Activated CD4-positive, alpha-beta T cell treated with anti-CD3 and anti-CD28 coated beads, Interleukin-2, amount 10 ng/mL, durations not matched to agents 24 days and 14 days (primary cell): ENCODE measurements at regions not wholly inside any gene's neighbourhood (a gene's known extent, or its start where the extent isn't known, plus 50 kb on each side); places are given as distances from the start of the nearest gene placed in this dataset.
"Not testable (repeated sequence)": the region's sequence is repeated elsewhere in the genome, so short reads cannot be mapped to it uniquely, and the experiment has no call there.

Experiments used
- DNase-seq: peaks from one replicate; pipeline ENCODE4 v3.0.0; 2022
- H3K27ac Mint-ChIP-seq: one replicate; pipeline ENCODE4 v1.8.0; 2022; ENCODE audit warnings: mild to moderate bottlenecking, mixed read lengths
- H3K27me3 Mint-ChIP-seq: one replicate; pipeline ENCODE4 v1.8.0; 2022; ENCODE audit warnings: mixed read lengths
- H3K36me3 Mint-ChIP-seq: one replicate; pipeline ENCODE4 v1.8.0; 2022; ENCODE audit warnings: low read depth, mild to moderate bottlenecking, mixed read lengths
- H3K4me1 Mint-ChIP-seq: one replicate; pipeline ENCODE4 v1.8.0; 2021; ENCODE audit warnings: mixed read lengths
- H3K4me3 Mint-ChIP-seq: one replicate; pipeline ENCODE4 v1.8.0; 2022; ENCODE audit warnings: mild to moderate bottlenecking, moderate library complexity, mixed read lengths
- H3K9me3 Mint-ChIP-seq: one replicate; pipeline ENCODE4 v1.8.0; 2021; ENCODE audit warnings: mixed read lengths
- intact Hi-C: fragments of 100-400 bp; cut with micrococcal nuclease; formaldehyde crosslinking; loops from one replicate; pipeline ENCODE4 v1.15.1; 2023

DNA sequence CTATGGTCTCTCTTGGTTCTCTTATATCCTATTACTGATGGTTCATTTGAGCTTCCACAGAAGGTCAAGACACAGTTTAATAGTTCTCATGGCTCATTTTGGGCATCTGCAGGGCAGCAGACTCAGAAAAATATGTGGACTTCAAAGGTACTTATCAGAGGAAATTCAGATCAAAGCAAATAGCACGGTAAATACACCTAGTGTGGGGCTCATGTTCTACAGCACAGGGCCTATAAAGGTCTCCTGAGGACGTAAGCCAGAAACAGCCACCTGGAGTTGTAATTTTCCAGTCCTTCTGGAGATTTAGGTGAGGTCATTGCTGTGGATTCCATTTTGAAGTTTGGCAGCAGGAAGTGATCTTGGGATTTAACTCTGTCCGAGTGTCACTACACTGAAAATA lies 134.5 kb upstream of the SGO1 start:
- intact Hi-C loops: no loop called here
- H3K36me3 Mint-ChIP-seq: no peaks in the 10 kb centered on the region

DNA sequence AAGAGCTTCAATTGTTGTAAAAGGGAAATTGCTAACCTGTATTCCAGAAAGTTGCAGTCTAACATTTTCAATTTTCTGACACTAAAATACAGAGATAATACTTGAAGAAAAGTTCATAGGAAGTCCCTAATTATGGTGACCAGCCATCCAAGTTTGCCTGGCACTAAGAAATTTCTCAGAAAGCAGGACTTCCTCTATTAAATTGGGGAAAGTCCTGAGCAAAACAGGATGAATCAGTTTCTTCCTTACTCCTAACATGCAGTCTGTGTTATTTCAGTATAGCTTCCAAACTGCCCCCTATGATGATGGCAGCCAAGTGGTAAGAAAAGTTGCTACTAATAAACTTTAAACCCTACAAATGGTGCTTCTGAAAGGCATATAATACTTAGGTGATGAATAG lies 133.5 kb upstream of the SGO1 start:
- no peak overlapping the region for H3K4me3 Mint-ChIP-seq
- H3K36me3 Mint-ChIP-seq: no peaks in the 10 kb centered on the region
- no peaks in the 10 kb centered on the region for H3K9me3 Mint-ChIP-seq
- no peaks in the 10 kb centered on the region for H3K4me1 Mint-ChIP-seq
- intact Hi-C loops: no loop called here
- no peaks in the 10 kb centered on the region for H3K27me3 Mint-ChIP-seq
- DNase-seq: no peak
- H3K27ac Mint-ChIP-seq: no peak overlapping the region

More for the DNA sequence above, 134.5 kb upstream of the SGO1 start:
- H3K27ac Mint-ChIP-seq: no peak overlapping the region
- no peaks in the 10 kb centered on the region for H3K4me1 Mint-ChIP-seq
- H3K4me3 Mint-ChIP-seq: no peak overlapping the region
- H3K27me3 Mint-ChIP-seq: no peaks in the 10 kb centered on the region
- no peak for DNase-seq
- no peaks in the 10 kb centered on the region for H3K9me3 Mint-ChIP-seq

- no peak overlapping the region for H3K4me3 Mint-ChIP-seq
- no peak overlapping the region for H3K27ac Mint-ChIP-seq
- no peaks in the 10 kb centered on the region for H3K9me3 Mint-ChIP-seq
- intact Hi-C loops: no loop called here
- no peaks in the 10 kb centered on the region for H3K4me1 Mint-ChIP-seq
- H3K27me3 Mint-ChIP-seq: no peaks in the 10 kb centered on the region
- no peak for DNase-seq
- no peaks in the 10 kb centered on the region for H3K36me3 Mint-ChIP-seq
Measured at GRCh38 chr3:20317616-20318015, 131.6 kb upstream of the SGO1 start.

DNA sequence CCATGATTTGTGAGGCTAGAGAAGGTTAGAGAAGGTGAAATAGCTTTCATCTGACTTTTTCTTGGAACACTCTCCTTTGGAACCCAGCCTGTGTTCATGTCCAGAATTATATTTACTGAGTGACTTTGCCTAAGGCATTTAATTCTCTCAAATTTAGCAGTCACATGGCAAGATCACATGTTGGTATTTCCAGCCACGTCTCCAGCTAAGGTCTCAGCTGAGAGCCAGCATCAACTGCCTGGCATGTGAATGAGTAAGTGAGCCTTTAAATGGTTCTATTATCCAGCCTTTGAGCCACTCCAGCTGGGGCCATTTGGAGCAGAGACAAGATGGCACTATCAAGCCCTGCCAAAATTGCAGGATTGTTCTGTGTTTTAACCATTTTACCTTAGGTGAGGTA lies 130.2 kb upstream of the SGO1 start:
- DNase-seq: no peak
- Mint-ChIP-seq H3K27me3 (no peaks in the 10 kb centered on the region), H3K27ac (no peak overlapping the region), H3K4me1 (no peaks in the 10 kb centered on the region), H3K9me3 (no peaks in the 10 kb centered on the region), H3K4me3 (no peak overlapping the region), H3K36me3 (no peaks in the 10 kb centered on the region)
- intact Hi-C loops: no loop called here

DNA sequence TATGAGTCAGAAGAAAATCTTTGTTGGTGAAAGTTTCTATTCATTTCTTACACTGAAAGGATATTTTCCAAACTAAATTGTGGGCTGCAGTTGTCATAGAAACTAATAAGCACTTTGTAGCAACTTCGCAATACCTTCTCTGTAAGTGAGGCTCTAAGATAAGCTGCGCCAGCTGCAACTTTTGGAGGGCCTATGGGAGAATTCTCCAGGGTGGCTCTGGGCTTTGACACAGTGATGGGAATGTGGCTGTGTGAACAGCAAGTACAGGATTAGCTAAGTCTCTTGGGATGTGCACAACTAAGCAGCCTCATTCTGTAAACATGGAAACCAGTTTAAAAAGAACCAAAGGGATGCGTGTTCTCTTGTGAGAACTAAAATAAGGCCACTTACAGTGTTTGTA lies 124.6 kb upstream of the SGO1 start:
- H3K36me3 Mint-ChIP-seq: no peaks in the 10 kb centered on the region
- H3K9me3 Mint-ChIP-seq: no peaks in the 10 kb centered on the region
- no peaks in the 10 kb centered on the region for H3K4me1 Mint-ChIP-seq
- intact Hi-C loops: no loop called here
- no peaks in the 10 kb centered on the region for H3K27me3 Mint-ChIP-seq
- H3K4me3 Mint-ChIP-seq: no peak overlapping the region
- DNase-seq: no peak
- no peak overlapping the region for H3K27ac Mint-ChIP-seq

- H3K27ac Mint-ChIP-seq: no peak overlapping the region
- intact Hi-C loops: no loop called here
- DNase-seq: no peak
- H3K36me3 Mint-ChIP-seq: no peaks in the 10 kb centered on the region
- peaks cover 1% of the 10 kb centered on the region for H3K27me3 Mint-ChIP-seq
- no peak overlapping the region for H3K4me3 Mint-ChIP-seq
- H3K4me1 Mint-ChIP-seq: no peaks in the 10 kb centered on the region
- no peaks in the 10 kb centered on the region for H3K9me3 Mint-ChIP-seq
Measured at GRCh38 chr3:20307383-20307782, 121.4 kb upstream of the SGO1 start.

- Mint-ChIP-seq H3K27ac (no peak overlapping the region), H3K4me3 (no peak overlapping the region), H3K9me3 (no peaks in the 10 kb centered on the region), H3K36me3 (no peaks in the 10 kb centered on the region), H3K4me1 (no peaks in the 10 kb centered on the region), H3K27me3 (peaks cover 1% of the 10 kb centered on the region)
- no peak for DNase-seq
- intact Hi-C loops: no loop called here
Measured at GRCh38 chr3:20305647-20306046, 119.6 kb upstream of the SGO1 start.

GRCh38 chr3:20302766-20303165 lies 116.8 kb upstream of the SGO1 start:
- no peak for DNase-seq
- no peaks in the 10 kb centered on the region for H3K4me1 Mint-ChIP-seq
- H3K36me3 Mint-ChIP-seq: no peaks in the 10 kb centered on the region
- H3K9me3 Mint-ChIP-seq: no peaks in the 10 kb centered on the region
- H3K4me3 Mint-ChIP-seq: no peak overlapping the region
- intact Hi-C loops: no loop called here
- H3K27ac Mint-ChIP-seq: no peak overlapping the region
- peaks cover 1% of the 10 kb centered on the region for H3K27me3 Mint-ChIP-seq

DNA sequence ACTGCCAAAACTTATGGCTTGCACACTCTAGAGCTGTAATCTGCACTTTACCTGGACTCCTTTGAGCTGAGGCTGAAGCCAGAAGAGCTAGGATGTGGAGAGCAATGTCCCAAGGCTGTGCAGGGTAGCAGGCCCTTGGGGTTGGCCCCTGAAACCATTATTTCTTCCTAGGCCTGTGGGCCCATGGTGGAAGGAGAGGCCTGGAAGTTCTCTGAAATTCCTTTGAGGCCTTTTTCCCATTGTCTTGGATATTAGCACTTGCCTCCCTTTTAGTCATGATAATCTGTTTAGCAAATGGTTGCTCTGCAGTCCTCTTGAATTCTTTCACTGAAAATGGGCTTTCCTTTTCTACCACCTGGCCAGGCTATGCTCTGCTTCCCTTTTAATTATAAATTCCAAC lies 102.0 kb upstream of the SGO1 start:
- H3K36me3 Mint-ChIP-seq: no peaks in the 10 kb centered on the region
- H3K4me1 Mint-ChIP-seq: no peaks in the 10 kb centered on the region
- peaks cover 12% of the 10 kb centered on the region for H3K9me3 Mint-ChIP-seq
- DNase-seq: no peak
- intact Hi-C loops: no loop called here
- H3K27me3 Mint-ChIP-seq: no peaks in the 10 kb centered on the region
- no peak overlapping the region for H3K27ac Mint-ChIP-seq
- H3K4me3 Mint-ChIP-seq: no peak overlapping the region

GRCh38 chr3:20280257-20280656 lies 94.3 kb upstream of the SGO1 start:
- Mint-ChIP-seq H3K9me3 (peaks cover 21% of the 10 kb centered on the region), H3K27me3 (peaks cover 7% of the 10 kb centered on the region), H3K36me3 (no peaks in the 10 kb centered on the region), H3K27ac (no peak overlapping the region), H3K4me1 (peaks cover 6% of the 10 kb centered on the region), H3K4me3 (peak overlapping the region; percentile 12)
- intact Hi-C loops: no loop called here
- peak; percentile 60 for DNase-seq

DNA sequence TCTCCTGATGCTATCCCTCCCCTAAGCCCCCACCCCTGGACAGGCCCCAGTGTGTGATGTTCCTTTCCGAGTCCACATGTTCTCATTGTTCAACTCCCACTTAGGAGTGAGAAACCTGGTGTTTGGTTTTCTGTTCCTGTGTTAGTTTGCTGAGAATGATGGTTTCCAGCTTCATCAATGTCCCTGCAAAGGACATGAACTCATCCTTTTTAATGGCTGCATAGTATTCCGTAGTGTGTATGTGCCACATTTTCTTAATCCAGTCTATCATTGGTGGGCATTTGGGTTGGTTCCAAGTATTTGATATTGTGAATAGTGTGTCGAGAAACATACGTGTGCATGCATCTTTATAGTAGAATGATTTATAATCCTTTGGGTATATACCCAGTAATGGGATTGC lies 80.0 kb upstream of the SGO1 start:
- H3K36me3 Mint-ChIP-seq, H3K27me3 Mint-ChIP-seq, H3K4me1 Mint-ChIP-seq, intact Hi-C loops, H3K4me3 Mint-ChIP-seq, DNase-seq, H3K27ac Mint-ChIP-seq: not testable (repeated sequence)
- peaks cover 16% of the 10 kb centered on the region for H3K9me3 Mint-ChIP-seq

- Mint-ChIP-seq H3K4me3 (no peak overlapping the region), H3K4me1 (no peaks in the 10 kb centered on the region), H3K27me3 (no peaks in the 10 kb centered on the region), H3K9me3 (peaks cover 16% of the 10 kb centered on the region), H3K36me3 (no peaks in the 10 kb centered on the region), H3K27ac (no peak overlapping the region)
- intact Hi-C loops: no loop called here
- no peak for DNase-seq
Measured at GRCh38 chr3:20264900-20265567, 79.0 kb upstream of the SGO1 start.

DNA sequence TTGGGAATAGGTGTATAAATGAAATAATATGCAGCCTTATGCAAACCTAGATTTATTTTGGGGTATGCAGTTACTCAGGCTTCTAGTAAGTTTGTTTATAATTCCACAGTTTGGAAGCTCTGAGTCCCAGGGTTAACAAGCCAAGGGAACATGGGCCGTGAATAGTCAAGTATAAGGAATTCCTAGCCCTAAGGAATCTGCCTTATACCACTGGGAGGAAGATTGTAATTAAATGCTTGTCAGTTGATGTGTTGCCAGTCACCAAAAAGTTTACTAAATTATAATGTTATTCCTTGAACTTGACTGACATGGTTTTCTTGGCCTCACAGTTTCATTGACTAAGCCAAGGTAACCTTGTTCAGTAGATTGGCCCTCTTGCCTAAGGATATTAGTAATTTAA lies 72.4 kb upstream of the SGO1 start:
- no peak for DNase-seq
- Mint-ChIP-seq H3K27ac (no peak overlapping the region), H3K9me3 (no peaks in the 10 kb centered on the region), H3K4me1 (no peaks in the 10 kb centered on the region), H3K4me3 (no peak overlapping the region), H3K27me3 (no peaks in the 10 kb centered on the region), H3K36me3 (no peaks in the 10 kb centered on the region)
- intact Hi-C loops: no loop called here

- DNase-seq: no peak
- H3K27ac Mint-ChIP-seq: no peak overlapping the region
- H3K27me3 Mint-ChIP-seq: no peaks in the 10 kb centered on the region
- H3K4me3 Mint-ChIP-seq: no peak overlapping the region
- H3K9me3 Mint-ChIP-seq: peaks cover 4% of the 10 kb centered on the region
- no peaks in the 10 kb centered on the region for H3K4me1 Mint-ChIP-seq
- intact Hi-C loops: no loop called here
- H3K36me3 Mint-ChIP-seq: no peaks in the 10 kb centered on the region
Measured at GRCh38 chr3:20256144-20256543, 70.1 kb upstream of the SGO1 start.
